SK-N-SH treated with all-trans-retinoic acid at 6 μM for 48 hours (cell line): ENCODE measurements at regions not wholly inside any gene's neighbourhood (a gene's known extent, or its start where the extent isn't known, plus 50 kb on each side); places are given as distances from the start of the nearest gene placed in this dataset.

ENCODE experiments used
- ATAC-seq: fragments of 200-7000 bp; cut with Tn5 transposase; 3 replicates; pipeline ENCODE4 v1.9.1; 2020; ENCODE audit warnings: mild to moderate bottlenecking, moderate library complexity
- ARNTL ChIP-seq: fragments of 450-650 bp; formaldehyde crosslinking; IDR thresholded peaks from 2 replicates; pipeline ENCODE4 v1.5.0; 2020; ENCODE audit warnings: low read depth, mild to moderate bottlenecking, moderate library complexity, borderline replicate concordance
- BACH2 ChIP-seq: fragments of 250-450 bp; sonication (Bioruptor Pico); IDR thresholded peaks from 2 replicates; pipeline ENCODE4 v1.9.0; 2021; ENCODE audit warnings: mild to moderate bottlenecking, borderline replicate concordance
- GLIS3 ChIP-seq: fragments of 250-450 bp; sonication (Bioruptor Pico); IDR thresholded peaks from 2 replicates; pipeline ENCODE4 v1.5.0; 2020; ENCODE audit warnings: mild to moderate bottlenecking, moderate library complexity
- ISL1 ChIP-seq: fragments of 250-450 bp; sonication (Bioruptor Pico); IDR thresholded peaks from 2 replicates; pipeline ENCODE4 v2.1.2; 2022; ENCODE audit warnings: mild to moderate bottlenecking, moderate library complexity
- PATZ1 ChIP-seq: fragments of 250-450 bp; sonication (Bioruptor Pico); IDR thresholded peaks from 2 replicates; pipeline ENCODE4 v1.8.0; 2020; ENCODE audit warnings: mild to moderate bottlenecking, moderate library complexity, borderline replicate concordance
- POU6F1 ChIP-seq: fragments of 250-450 bp; sonication (Bioruptor Pico); IDR thresholded peaks from 2 replicates; pipeline ENCODE4 v1.8.0; 2021; ENCODE audit warnings: low read depth, mild to moderate bottlenecking, moderate library complexity, borderline replicate concordance
- PPARA ChIP-seq: fragments of 250-450 bp; sonication (Bioruptor Pico); IDR thresholded peaks from 2 replicates; pipeline ENCODE4 v1.5.0; 2020; ENCODE audit warnings: mild to moderate bottlenecking, borderline replicate concordance
- RARB ChIP-seq: fragments of 250-450 bp; sonication (Bioruptor Pico); IDR thresholded peaks from 2 replicates; pipeline ENCODE4 v1.8.0; 2021; ENCODE audit warnings: mild to moderate bottlenecking, moderate library complexity
- SNAI2 ChIP-seq: fragments of 250-450 bp; sonication (Bioruptor Pico); IDR thresholded peaks from 2 replicates; pipeline ENCODE4 v1.5.0; 2020; ENCODE audit warnings: mild to moderate bottlenecking, moderate library complexity
- TCF4 ChIP-seq: fragments of 250-450 bp; sonication (Bioruptor Pico); IDR thresholded peaks from 2 replicates; pipeline ENCODE4 v1.8.0; 2021; ENCODE audit warnings: mild to moderate bottlenecking, moderate library complexity, borderline replicate concordance
- TOX ChIP-seq: fragments of 250-450 bp; sonication (Bioruptor Pico); IDR thresholded peaks from 2 replicates; pipeline ENCODE4 v1.8.0; 2021; ENCODE audit warnings: mild to moderate bottlenecking, moderate library complexity, borderline replicate concordance
- ZC3H10 ChIP-seq: fragments of 250-450 bp; sonication (Bioruptor Pico); IDR thresholded peaks from 2 replicates; pipeline ENCODE4 v1.5.1; 2021; ENCODE audit warnings: mild to moderate bottlenecking, moderate library complexity
- ZFP3 ChIP-seq: fragments of 250-450 bp; sonication (Bioruptor Pico); IDR thresholded peaks from 2 replicates; pipeline ENCODE4 v1.5.0; 2020; ENCODE audit warnings: mild to moderate bottlenecking, moderate library complexity
- ZFP30 ChIP-seq: fragments of 450-650 bp; formaldehyde crosslinking; IDR thresholded peaks from 2 replicates; pipeline ENCODE4 v1.5.0; 2022; ENCODE audit warnings: mild to moderate bottlenecking, moderate library complexity
- ZNF565 ChIP-seq: fragments of 450-650 bp; formaldehyde crosslinking; conservative IDR thresholded peaks from 2 replicates; pipeline ENCODE4 v1.5.0; 2020; ENCODE audit warnings: low read depth, mild to moderate bottlenecking, moderate library complexity
- ZNF70 ChIP-seq: fragments of 450-650 bp; formaldehyde crosslinking; IDR thresholded peaks from 2 replicates; pipeline ENCODE4 v1.5.0; 2020; ENCODE audit warnings: mild to moderate bottlenecking, moderate library complexity
- ZNF8 ChIP-seq: fragments of 450-650 bp; formaldehyde crosslinking; IDR thresholded peaks from 2 replicates; pipeline ENCODE4 v1.5.0; 2020; ENCODE audit warnings: mild to moderate bottlenecking, moderate library complexity
- TF ChIP-seq, protein P1 (sequence below): fragments of 250-450 bp; sonication (Bioruptor Pico); IDR thresholded peaks from 2 replicates; pipeline ENCODE4 v1.5.0; 2020; ENCODE audit warnings: mild to moderate bottlenecking, moderate library complexity
- TF ChIP-seq, protein P2 (sequence below): fragments of 250-450 bp; sonication (Bioruptor Pico); IDR thresholded peaks from 2 replicates; pipeline ENCODE4 v1.5.1; 2021; ENCODE audit warnings: mild to moderate bottlenecking, moderate library complexity
- TF ChIP-seq, protein P3 (sequence below): fragments of 250-450 bp; sonication (Bioruptor Pico); IDR thresholded peaks from 2 replicates; pipeline ENCODE4 v1.5.1; 2020; ENCODE audit warnings: low read depth, mild to moderate bottlenecking, moderate library complexity

- no peak for ATAC-seq
- no peak for TF ChIP-seq ISL1 (CRISPR knock-in tag)
- TF ChIP-seq ZNF565 (CRISPR knock-in tag): no peak
- TF ChIP-seq ARNTL (CRISPR knock-in tag): no peak
- TF ChIP-seq SNAI2: no peak
- TF ChIP-seq ZNF8 (CRISPR knock-in tag): no peak
- TF ChIP-seq, protein P1, sequence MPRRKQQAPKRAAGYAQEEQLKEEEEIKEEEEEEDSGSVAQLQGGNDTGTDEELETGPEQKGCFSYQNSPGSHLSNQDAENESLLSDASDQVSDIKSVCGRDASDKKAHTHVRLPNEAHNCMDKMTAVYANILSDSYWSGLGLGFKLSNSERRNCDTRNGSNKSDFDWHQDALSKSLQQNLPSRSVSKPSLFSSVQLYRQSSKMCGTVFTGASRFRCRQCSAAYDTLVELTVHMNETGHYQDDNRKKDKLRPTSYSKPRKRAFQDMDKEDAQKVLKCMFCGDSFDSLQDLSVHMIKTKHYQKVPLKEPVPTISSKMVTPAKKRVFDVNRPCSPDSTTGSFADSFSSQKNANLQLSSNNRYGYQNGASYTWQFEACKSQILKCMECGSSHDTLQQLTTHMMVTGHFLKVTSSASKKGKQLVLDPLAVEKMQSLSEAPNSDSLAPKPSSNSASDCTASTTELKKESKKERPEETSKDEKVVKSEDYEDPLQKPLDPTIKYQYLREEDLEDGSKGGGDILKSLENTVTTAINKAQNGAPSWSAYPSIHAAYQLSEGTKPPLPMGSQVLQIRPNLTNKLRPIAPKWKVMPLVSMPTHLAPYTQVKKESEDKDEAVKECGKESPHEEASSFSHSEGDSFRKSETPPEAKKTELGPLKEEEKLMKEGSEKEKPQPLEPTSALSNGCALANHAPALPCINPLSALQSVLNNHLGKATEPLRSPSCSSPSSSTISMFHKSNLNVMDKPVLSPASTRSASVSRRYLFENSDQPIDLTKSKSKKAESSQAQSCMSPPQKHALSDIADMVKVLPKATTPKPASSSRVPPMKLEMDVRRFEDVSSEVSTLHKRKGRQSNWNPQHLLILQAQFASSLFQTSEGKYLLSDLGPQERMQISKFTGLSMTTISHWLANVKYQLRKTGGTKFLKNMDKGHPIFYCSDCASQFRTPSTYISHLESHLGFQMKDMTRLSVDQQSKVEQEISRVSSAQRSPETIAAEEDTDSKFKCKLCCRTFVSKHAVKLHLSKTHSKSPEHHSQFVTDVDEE (CRISPR knock-in tag): no peak
- no peak for TF ChIP-seq ZNF70 (CRISPR knock-in tag)
- TF ChIP-seq, protein P2, sequence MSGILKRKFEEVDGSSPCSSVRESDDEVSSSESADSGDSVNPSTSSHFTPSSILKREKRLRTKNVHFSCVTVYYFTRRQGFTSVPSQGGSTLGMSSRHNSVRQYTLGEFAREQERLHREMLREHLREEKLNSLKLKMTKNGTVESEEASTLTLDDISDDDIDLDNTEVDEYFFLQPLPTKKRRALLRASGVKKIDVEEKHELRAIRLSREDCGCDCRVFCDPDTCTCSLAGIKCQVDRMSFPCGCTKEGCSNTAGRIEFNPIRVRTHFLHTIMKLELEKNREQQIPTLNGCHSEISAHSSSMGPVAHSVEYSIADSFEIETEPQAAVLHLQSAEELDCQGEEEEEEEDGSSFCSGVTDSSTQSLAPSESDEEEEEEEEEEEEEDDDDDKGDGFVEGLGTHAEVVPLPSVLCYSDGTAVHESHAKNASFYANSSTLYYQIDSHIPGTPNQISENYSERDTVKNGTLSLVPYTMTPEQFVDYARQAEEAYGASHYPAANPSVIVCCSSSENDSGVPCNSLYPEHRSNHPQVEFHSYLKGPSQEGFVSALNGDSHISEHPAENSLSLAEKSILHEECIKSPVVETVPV: no peak
Observed at GRCh38 chr3:197364410-197365071, 66.1 kb upstream of the DLG1 start.

DNA sequence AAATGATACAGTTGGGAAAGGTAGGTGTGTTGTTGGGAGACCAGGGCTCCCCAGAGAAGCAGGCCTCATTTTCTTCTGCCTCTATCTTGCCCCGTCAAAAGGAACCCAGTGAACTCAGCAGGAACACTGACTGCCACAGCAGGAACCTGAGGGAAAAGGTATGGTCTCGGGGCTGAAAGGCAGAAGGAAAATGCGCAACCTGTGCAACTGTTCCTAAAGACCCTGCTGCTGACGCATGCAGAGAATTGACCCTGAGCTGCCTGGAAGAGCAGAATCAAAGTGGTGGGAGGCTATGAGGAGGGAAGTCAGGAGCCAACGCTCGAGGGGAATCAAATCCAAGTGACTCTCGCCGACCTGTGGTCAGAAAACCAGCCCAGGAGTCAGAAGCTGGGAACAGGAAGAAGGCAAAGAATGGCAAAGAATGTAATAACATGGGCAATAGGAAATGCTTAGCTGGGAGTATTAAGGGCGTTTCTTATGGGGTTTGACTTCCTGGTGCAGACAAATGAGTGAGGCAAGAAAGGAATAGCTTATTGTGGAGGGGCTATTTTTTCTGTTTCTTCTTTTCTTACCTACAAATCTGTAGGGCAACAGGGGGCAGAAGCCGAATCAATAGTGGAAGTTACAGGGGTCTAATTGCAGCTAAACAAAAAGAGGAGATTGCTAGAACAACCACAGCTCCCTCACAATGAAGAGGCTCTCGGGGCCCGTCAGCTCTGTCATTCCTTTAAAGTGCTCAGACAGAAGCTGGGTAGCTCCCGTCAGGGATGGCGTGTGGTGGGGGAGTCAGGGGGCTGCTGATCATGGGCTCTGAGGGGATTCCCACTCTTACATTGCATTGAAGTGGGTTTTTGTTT, 65.4 kb upstream of the DLG1 start:
- ATAC-seq: no peak
- TF ChIP-seq, protein P2: no peak
- TF ChIP-seq ZC3H10 (CRISPR knock-in tag): no peak
- no peak for TF ChIP-seq ZFP30
- no peak for TF ChIP-seq ZNF70 (CRISPR knock-in tag)
- no peak for TF ChIP-seq ZNF8 (CRISPR knock-in tag)
- TF ChIP-seq ZFP3 (CRISPR knock-in tag): no peak
- TF ChIP-seq RARB (CRISPR knock-in tag): no peak
- TF ChIP-seq PPARA (CRISPR knock-in tag): no peak
- TF ChIP-seq TOX (CRISPR knock-in tag): no peak
- TF ChIP-seq ZNF565 (CRISPR knock-in tag): no peak

DNA sequence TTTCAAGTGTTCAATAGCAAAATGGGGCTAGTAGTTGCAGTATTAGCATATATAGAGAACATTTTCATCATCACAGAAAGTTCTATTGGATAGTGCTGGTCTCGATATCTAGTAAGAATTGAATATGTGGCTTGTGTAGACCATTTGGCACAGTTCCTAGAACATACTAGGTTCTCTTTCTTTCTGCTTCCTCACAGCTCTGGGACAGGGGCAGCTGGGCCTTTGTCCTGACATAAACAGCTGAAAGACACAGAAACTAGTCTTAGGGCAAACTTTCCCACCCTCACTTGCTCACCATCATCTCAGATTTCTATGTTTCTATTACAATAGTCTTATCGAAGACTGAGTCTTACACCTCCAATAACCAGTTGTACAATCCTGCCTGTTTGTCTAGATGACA, 63.7 kb upstream of the DLG1 start:
- no peak for ATAC-seq
- TF ChIP-seq POU6F1: no peak
- TF ChIP-seq GLIS3 (CRISPR knock-in tag): no peak
- no peak for TF ChIP-seq BACH2 (CRISPR knock-in tag)
- no peak for TF ChIP-seq ZNF8 (CRISPR knock-in tag)
- no peak for TF ChIP-seq TCF4 (CRISPR knock-in tag)
- TF ChIP-seq, protein P2: no peak
- no peak for TF ChIP-seq SNAI2
- TF ChIP-seq, protein P1 (CRISPR knock-in tag): no peak
- TF ChIP-seq, protein P3, sequence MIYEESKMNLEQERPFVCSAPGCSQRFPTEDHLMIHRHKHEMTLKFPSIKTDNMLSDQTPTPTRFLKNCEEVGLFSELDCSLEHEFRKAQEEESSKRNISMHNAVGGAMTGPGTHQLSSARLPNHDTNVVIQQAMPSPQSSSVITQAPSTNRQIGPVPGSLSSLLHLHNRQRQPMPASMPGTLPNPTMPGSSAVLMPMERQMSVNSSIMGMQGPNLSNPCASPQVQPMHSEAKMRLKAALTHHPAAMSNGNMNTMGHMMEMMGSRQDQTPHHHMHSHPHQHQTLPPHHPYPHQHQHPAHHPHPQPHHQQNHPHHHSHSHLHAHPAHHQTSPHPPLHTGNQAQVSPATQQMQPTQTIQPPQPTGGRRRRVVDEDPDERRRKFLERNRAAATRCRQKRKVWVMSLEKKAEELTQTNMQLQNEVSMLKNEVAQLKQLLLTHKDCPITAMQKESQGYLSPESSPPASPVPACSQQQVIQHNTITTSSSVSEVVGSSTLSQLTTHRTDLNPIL (CRISPR knock-in tag): no peak
- no peak for TF ChIP-seq TOX (CRISPR knock-in tag)
- TF ChIP-seq ISL1 (CRISPR knock-in tag): no peak
- TF ChIP-seq PATZ1: no peak
- TF ChIP-seq ZC3H10 (CRISPR knock-in tag): no peak
